Thyroid gland (tissue), 4 donors: ENCODE measurements at regions not wholly inside any gene's neighbourhood (a gene's known extent, or its start where the extent isn't known, plus 50 kb on each side); places are given as distances from the start of the nearest gene placed in this dataset.

Source experiments
- DNase-seq, 2 donors: peaks; one replicate each; pipeline ENCODE4 v3.0.0-alpha.2; 2019
- H3K27ac ChIP-seq, 3 donors: fragments of 200-600 bp; sonication (generic); 1 replicate in 2 of 3; 2 replicates in 1 of 3; pipeline ENCODE4 v1.5.1; 2016 to 2019; ENCODE audit warnings: mild to moderate bottlenecking in 1 of 3, moderate library complexity in 1 of 3
- H3K27me3 ChIP-seq: fragments of 200-600 bp; sonication (generic); one replicate; pipeline ENCODE4 v1.5.1; 2019
- H3K36me3 ChIP-seq, 2 donors: fragments of 200-600 bp; sonication (generic); one replicate each; pipeline ENCODE4 v1.5.1; 2016 to 2019
- H3K4me1 ChIP-seq, 2 donors: fragments of 200-600 bp; sonication (generic); one replicate each; pipeline ENCODE4 v1.5.1; 2017 to 2019
- H3K4me3 ChIP-seq, 3 donors: fragments of 200-600 bp; sonication (generic); replicated peaks in 1 of 3; 1 replicate in 2 of 3; 2 replicates in 1 of 3; pipeline ENCODE4 v1.5.1; 2016; ENCODE audit warnings: mild to moderate bottlenecking in 1 of 3
- H3K9me3 ChIP-seq: fragments of 200-600 bp; sonication (generic); one replicate; pipeline ENCODE4 v1.5.1; 2017
- POLR2A ChIP-seq, 2 donors: fragments of 450-650 bp; IDR thresholded peaks; one replicate each; pipeline ENCODE4 v1.6.1; 2017; ENCODE audit warnings: antibody characterized with exemption in 2 of 2, mild to moderate bottlenecking in 2 of 2, moderate library complexity in 1 of 2
- WGBS, 2 donors: methylation state at CpG; one replicate each; pipeline ENCODE4 v1.1.5; 2017; 5-methylcytosine and 5-hydroxymethylcytosine counted together
- intact Hi-C: fragments of 100-400 bp; cut with DNase I; formaldehyde crosslinking; loops from one replicate; pipeline ENCODE4 v1.15.1; 2023
- TF ChIP-seq, protein P1 (sequence below), 6 experiments: fragments of 200-600 bp in 3 of 6; fragments of 450-650 bp in 3 of 6; sonication (generic) in 3 of 6; IDR thresholded peaks; one replicate each; pipeline ENCODE4 v1.5.1; 2016 to 2019; ENCODE audit warnings: antibody characterized with exemption in 6 of 6, mild to moderate bottlenecking in 2 of 6, inconsistent platforms in 1 of 6, moderate library complexity in 1 of 6

DNA sequence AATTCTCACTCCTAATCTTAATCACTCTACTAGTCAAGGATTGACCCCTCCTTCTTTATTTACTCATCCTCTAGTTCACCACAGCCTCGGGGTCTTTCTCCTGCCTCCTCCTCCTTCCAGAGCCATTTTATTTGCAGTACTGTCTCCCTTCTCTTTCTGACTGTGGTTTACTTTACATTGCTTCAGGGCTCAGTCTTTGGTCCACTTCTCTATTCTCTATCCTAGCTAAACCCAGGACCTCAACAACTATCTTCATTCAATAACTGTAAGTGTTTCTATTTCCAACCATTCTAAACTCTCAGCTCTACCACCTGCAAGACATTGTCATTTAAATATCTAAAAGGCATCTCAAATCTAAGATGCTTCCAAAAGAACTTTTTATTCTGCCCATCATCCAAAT is 493.8 kb downstream of the TTLL7 start:
- H3K27me3 ChIP-seq: no peaks in the 10 kb centered on the region
- intact Hi-C loops: no loop called here
- no peaks in the 10 kb centered on the region for H3K9me3 ChIP-seq
- DNase-seq: no peak
- no peaks in the 10 kb centered on the region for H3K36me3 ChIP-seq
- H3K27ac ChIP-seq: no peak overlapping the region
- 70 to 75% methylated on average over 1 of the region's 1 CpG for WGBS, 2 donors
- TF ChIP-seq, protein P1, sequence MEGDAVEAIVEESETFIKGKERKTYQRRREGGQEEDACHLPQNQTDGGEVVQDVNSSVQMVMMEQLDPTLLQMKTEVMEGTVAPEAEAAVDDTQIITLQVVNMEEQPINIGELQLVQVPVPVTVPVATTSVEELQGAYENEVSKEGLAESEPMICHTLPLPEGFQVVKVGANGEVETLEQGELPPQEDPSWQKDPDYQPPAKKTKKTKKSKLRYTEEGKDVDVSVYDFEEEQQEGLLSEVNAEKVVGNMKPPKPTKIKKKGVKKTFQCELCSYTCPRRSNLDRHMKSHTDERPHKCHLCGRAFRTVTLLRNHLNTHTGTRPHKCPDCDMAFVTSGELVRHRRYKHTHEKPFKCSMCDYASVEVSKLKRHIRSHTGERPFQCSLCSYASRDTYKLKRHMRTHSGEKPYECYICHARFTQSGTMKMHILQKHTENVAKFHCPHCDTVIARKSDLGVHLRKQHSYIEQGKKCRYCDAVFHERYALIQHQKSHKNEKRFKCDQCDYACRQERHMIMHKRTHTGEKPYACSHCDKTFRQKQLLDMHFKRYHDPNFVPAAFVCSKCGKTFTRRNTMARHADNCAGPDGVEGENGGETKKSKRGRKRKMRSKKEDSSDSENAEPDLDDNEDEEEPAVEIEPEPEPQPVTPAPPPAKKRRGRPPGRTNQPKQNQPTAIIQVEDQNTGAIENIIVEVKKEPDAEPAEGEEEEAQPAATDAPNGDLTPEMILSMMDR (IDR thresholded peaks at IDR 0.05): no peak
- TF ChIP-seq POLR2A (IDR thresholded peaks at IDR 0.05): no peak
- no peak overlapping the region for H3K4me3 ChIP-seq
- H3K4me1 ChIP-seq: peaks cover 29 to 39% of the 10 kb centered on the region in 2 donors

DNA sequence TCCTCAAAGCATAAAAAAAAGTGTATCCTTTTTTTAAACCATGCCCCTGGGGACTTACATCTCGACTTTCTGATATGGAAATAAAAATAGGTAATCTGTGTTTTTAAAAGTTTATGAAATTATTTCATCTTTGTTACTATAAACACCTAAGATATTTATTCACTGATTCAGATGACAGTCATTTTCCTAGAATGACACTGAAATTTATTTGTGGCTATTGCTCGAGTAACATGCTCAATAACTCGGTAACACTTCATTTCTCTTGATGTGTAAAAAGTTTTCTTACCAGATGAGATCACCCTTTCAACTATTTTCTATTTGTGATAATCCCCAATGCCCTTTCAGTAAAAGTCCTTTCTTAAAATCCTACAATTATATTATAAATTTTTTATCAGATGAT is 495.8 kb downstream of the TTLL7 start:
- H3K27me3 ChIP-seq: no peaks in the 10 kb centered on the region
- peaks cover 16 to 22% of the 10 kb centered on the region in 2 donors for H3K4me1 ChIP-seq
- no peaks in the 10 kb centered on the region for H3K36me3 ChIP-seq
- intact Hi-C loops: no loop called here
- TF ChIP-seq POLR2A (IDR thresholded peaks at IDR 0.05): no peak
- TF ChIP-seq, protein P1 (IDR thresholded peaks at IDR 0.05): no peak
- peak overlapping the region in 1 of 3 donors; percentile 19 for H3K27ac ChIP-seq
- 81 to 86% methylated on average over 3 of the region's 3 CpGs for WGBS, 2 donors
- no peak for DNase-seq
- H3K4me3 ChIP-seq: no peak overlapping the region
- H3K9me3 ChIP-seq: no peaks in the 10 kb centered on the region

DNA sequence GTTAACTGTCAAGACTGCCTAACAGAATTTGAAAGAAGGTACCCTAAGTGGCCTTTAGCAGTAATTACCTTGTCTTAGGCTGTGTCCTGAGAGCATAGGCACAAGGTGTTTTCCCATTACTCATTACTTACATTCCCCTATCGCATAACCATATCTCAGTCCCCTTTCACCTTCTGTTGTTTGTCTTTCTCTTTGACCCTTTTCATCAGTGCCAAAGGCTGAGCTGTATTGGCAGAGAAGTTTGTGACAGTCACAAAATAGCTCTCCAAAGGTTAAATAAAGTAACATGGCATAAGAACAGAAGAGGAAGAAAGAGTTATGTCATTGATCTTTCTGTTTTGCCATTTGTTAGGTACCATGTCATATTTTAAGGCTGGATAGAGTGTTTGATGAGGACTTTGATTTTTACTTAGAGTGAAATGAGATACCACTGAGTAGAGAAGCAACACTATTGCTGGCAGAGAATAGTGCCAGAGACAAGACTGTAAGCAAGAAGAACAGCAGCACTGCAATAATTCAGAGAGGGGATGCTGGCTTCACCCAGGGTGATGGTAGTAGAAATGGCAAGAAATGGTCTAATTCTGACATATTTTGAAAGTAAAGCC is 497.8 kb downstream of the TTLL7 start:
- TF ChIP-seq, protein P1 (IDR thresholded peaks at IDR 0.05): no peak
- no peak for TF ChIP-seq POLR2A (IDR thresholded peaks at IDR 0.05)
- no peak for DNase-seq
- Histone ChIP-seq H3K9me3 (no peaks in the 10 kb centered on the region), H3K36me3 (no peaks in the 10 kb centered on the region), H3K27me3 (no peaks in the 10 kb centered on the region), H3K4me1 (peaks cover 15 to 16% of the 10 kb centered on the region in 2 donors), H3K4me3 (no peak overlapping the region), H3K27ac (no peak overlapping the region)
- WGBS, 2 donors: 71 to 89% methylated on average over 1 of the region's 1 CpG
- intact Hi-C loops: no loop called here

DNA sequence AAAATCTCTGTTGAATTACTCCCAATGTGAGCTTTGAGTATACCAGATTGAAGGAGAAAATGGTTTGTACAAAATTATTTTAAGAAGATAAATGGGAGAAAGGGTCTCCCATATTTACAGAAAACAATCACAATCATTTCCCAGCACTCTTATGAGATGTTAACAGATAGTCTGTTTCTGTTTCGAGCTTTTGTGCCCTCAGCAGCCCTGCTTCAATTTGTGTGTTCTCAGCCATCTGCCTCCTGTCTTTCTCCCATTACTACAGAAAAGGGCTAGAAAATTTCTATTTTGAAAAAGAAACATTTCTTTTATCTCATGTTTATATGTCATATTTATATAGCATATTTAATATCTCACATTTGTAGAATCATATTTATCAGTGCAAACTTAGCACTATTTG is 498.4 kb downstream of the TTLL7 start:
- Histone ChIP-seq H3K9me3 (no peaks in the 10 kb centered on the region), H3K4me3 (no peak overlapping the region), H3K4me1 (peaks cover 15 to 16% of the 10 kb centered on the region in 2 donors), H3K27me3 (no peaks in the 10 kb centered on the region), H3K27ac (no peak overlapping the region), H3K36me3 (no peaks in the 10 kb centered on the region)
- 88 to 96% methylated on average over 1 of the region's 1 CpG for WGBS, 2 donors
- TF ChIP-seq, protein P1 (IDR thresholded peaks at IDR 0.05): no peak
- TF ChIP-seq POLR2A (IDR thresholded peaks at IDR 0.05): no peak
- DNase-seq: no peak
- intact Hi-C loops: no loop called here

DNA sequence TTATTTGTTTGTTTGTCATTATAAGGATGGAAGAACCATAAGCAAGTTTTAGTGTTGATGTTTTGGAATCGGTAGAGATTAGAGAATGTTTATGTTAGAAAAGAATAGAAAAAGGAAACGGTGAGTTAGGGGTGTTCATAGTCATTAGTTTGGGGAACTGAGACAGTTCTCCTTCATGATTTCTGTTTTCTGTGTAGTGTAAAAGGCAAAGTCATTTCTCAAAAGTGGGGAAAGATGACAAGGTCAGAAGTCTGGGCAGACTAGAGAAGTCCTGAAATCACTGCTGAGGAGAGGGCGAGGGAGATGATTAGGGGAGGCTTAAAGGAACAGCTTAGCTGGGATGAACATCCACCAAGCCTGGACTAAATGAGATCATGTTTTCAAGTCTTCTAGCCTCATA is 498.9 kb downstream of the TTLL7 start:
- Histone ChIP-seq H3K27me3 (no peaks in the 10 kb centered on the region), H3K4me1 (peaks cover 15 to 16% of the 10 kb centered on the region in 2 donors), H3K36me3 (no peaks in the 10 kb centered on the region), H3K27ac (no peak overlapping the region), H3K4me3 (no peak overlapping the region), H3K9me3 (no peaks in the 10 kb centered on the region)
- no peak for DNase-seq
- TF ChIP-seq, protein P1 (IDR thresholded peaks at IDR 0.05): no peak
- TF ChIP-seq POLR2A (IDR thresholded peaks at IDR 0.05): no peak
- WGBS, 2 donors: 86 to 88% methylated on average over 3 of the region's 3 CpGs
- intact Hi-C loops: no loop called here
